Panc1 (cell line): ENCODE measurements at regions not wholly inside any gene's neighbourhood (a gene's known extent, or its start where the extent isn't known, plus 50 kb on each side); places are given as distances from the start of the nearest gene placed in this dataset.

Experiments
- POLR2AphosphoS5 ChIP-seq: IDR thresholded peaks from 2 replicates; pipeline ENCODE4 v1.6.1; 2012; ENCODE audit warnings: mild to moderate bottlenecking, low read depth, low read length, moderate library complexity
- TF ChIP-seq, protein P1 (sequence below): fragments of 450-650 bp; IDR thresholded peaks from 2 replicates; pipeline ENCODE4 v1.5.1; 2017; ENCODE audit warnings: mild to moderate bottlenecking
- TF ChIP-seq, protein P2 (sequence below), 2 experiments: IDR thresholded peaks; 2 replicates each; pipeline ENCODE4 v1.6.1; 2011 to 2012; ENCODE audit warnings: low read depth in 2 of 2, control low read depth in 1 of 2, low read length in 1 of 2, mild to moderate bottlenecking in 1 of 2, moderate library complexity in 1 of 2; ENCODE audit not compliant: insufficient read depth in 1 of 2

DNA sequence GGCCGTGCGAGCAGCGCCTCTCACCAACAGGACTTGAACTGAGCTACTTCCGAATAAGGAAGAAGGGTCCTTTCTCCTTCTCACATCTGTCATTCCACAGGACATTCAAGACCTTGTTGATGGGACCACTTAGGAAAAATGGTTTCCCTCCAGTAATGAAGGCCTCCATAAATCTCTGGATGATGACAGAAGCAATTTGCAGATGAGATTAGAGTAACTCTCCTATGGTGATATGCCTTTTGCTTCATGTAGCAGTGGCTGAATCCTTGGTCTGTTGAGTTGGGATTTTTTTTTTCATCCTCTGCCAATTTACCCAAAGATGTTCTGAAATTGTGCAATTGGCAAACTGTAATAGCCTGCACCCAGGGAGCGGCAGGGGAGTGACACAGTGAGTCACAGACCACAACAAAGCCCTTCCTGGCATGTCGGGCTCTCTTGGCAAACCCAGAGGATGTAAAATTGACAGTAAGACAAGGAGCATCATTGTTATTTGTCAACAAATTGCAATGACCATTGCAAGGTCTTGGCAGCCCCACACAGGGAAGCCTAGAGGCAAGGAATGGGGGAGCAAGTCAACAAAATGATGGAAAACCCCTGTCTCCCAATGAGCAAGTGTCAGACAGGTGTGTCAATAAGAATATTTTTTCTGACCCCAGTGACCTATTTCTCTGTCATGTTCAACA lies 275.9 kb downstream of the ACTL7B start:
- TF ChIP-seq, protein P1, sequence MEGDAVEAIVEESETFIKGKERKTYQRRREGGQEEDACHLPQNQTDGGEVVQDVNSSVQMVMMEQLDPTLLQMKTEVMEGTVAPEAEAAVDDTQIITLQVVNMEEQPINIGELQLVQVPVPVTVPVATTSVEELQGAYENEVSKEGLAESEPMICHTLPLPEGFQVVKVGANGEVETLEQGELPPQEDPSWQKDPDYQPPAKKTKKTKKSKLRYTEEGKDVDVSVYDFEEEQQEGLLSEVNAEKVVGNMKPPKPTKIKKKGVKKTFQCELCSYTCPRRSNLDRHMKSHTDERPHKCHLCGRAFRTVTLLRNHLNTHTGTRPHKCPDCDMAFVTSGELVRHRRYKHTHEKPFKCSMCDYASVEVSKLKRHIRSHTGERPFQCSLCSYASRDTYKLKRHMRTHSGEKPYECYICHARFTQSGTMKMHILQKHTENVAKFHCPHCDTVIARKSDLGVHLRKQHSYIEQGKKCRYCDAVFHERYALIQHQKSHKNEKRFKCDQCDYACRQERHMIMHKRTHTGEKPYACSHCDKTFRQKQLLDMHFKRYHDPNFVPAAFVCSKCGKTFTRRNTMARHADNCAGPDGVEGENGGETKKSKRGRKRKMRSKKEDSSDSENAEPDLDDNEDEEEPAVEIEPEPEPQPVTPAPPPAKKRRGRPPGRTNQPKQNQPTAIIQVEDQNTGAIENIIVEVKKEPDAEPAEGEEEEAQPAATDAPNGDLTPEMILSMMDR = no peak
- no peak for TF ChIP-seq POLR2AphosphoS5
- TF ChIP-seq, protein P2, sequence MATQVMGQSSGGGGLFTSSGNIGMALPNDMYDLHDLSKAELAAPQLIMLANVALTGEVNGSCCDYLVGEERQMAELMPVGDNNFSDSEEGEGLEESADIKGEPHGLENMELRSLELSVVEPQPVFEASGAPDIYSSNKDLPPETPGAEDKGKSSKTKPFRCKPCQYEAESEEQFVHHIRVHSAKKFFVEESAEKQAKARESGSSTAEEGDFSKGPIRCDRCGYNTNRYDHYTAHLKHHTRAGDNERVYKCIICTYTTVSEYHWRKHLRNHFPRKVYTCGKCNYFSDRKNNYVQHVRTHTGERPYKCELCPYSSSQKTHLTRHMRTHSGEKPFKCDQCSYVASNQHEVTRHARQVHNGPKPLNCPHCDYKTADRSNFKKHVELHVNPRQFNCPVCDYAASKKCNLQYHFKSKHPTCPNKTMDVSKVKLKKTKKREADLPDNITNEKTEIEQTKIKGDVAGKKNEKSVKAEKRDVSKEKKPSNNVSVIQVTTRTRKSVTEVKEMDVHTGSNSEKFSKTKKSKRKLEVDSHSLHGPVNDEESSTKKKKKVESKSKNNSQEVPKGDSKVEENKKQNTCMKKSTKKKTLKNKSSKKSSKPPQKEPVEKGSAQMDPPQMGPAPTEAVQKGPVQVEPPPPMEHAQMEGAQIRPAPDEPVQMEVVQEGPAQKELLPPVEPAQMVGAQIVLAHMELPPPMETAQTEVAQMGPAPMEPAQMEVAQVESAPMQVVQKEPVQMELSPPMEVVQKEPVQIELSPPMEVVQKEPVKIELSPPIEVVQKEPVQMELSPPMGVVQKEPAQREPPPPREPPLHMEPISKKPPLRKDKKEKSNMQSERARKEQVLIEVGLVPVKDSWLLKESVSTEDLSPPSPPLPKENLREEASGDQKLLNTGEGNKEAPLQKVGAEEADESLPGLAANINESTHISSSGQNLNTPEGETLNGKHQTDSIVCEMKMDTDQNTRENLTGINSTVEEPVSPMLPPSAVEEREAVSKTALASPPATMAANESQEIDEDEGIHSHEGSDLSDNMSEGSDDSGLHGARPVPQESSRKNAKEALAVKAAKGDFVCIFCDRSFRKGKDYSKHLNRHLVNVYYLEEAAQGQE (IDR thresholded peaks at IDR 0.05; ENCODE audit: insufficient read depth in 1 of 2, low read depth in 2 of 2, low read length in 1 of 2) = no peak
